ENCODE measurements at regions not wholly inside any gene's neighbourhood (a gene's known extent, or its start where the extent isn't known, plus 50 kb on each side); places are given as distances from the start of the nearest gene placed in this dataset.
"Not testable (repeated sequence)": the region's sequence is repeated elsewhere in the genome, so short reads cannot be mapped to it uniquely, and the experiment has no call there.

DNA sequence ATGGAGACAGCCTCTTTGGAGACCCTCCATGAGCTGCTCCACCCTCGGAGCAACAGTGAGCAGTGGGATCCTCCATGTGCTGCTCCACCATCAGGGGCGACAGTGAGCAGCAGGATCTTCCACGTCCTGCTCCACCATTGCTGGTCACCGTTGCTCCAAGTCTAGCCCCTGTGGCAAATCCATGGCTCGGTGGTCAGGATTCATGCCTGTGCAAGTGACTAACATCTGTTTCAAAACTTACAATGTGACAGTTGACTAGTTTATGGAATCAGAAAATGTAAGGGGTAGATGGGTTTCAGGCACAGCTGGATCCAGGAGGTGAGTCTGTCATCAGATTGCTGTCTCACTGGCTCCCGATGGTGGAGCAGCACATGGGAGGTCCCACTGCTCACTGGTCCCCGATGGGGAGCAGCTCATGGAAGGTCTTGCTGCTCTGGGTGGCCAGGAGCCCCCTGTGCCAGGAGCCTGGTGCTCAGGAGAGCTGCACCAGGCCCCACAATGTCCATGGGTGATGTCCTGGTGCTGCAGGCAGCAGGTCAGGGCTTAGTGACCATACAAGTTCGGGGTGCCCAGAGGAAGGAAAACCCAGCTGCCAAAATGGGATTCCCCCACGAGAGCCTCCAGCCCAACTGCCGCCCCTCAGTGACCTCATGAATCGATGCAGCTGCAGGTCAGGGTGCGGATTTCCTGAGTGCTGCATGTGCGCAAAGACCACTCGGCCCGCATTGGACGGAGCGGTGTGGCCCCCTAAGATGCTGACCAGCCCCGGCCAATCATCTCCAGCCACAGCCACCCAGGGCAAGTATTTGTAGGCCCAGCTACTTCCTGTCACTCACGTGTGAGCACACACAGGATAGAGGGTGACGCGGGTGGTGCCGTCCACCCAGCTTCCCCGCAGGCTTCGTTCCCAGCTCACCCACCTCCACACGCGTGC lies 116.5 kb upstream of the OTOS start:
- Mint-ChIP-seq H3K9me3 (peaks cover 1 to 10% (median 2%) of the 10 kb centered on the region in 3 donors), H3K4me1 (peaks cover 0 to 4% (median 0%) of the 10 kb centered on the region in 3 donors), H3K4me3 (no peak overlapping the region), H3K36me3 (no peaks in the 10 kb centered on the region), H3K27me3 (peaks cover 2% of the 10 kb centered on the region), H3K27ac (no peak overlapping the region)

DNA sequence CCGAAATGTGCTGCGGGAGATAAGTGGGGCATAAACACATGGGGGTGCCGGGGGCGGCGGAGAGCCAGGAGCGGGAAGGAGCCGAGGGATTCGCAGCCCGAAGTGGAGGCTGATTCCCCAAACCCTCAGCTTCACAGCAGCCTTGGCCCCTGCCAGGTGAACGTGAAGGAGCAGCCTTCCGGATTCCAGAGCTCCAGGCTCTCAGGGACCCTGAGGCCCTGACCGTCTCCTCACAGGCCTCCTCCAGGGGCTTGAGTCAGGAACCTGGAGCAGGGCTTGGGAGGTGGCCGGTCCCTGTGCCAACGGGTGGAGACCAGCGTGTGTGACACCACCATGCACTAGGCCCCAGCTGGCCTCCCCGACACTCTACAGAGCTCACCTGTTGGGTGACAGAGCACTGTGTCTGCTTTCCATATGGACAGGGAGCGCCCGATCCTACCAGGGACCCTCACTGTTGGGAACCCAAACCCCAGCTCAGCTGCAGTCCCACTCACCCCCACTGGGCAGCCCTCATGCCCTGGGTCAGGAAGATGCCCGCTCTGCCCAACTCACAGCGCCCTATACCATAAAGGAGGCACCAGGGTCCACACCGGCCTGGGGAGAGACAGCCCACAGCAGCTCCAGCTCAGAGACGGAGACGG lies 117.6 kb upstream of the OTOS start:
- Mint-ChIP-seq H3K27ac (peak overlapping the region in 1 of 3 donors; percentile 26), H3K36me3 (no peaks in the 10 kb centered on the region), H3K9me3 (peaks cover 2 to 17% (median 7%) of the 10 kb centered on the region in 3 donors), H3K27me3 (peaks cover 2% of the 10 kb centered on the region), H3K4me3 (no peak overlapping the region), H3K4me1 (peaks cover 0 to 4% (median 0%) of the 10 kb centered on the region in 3 donors)

DNA sequence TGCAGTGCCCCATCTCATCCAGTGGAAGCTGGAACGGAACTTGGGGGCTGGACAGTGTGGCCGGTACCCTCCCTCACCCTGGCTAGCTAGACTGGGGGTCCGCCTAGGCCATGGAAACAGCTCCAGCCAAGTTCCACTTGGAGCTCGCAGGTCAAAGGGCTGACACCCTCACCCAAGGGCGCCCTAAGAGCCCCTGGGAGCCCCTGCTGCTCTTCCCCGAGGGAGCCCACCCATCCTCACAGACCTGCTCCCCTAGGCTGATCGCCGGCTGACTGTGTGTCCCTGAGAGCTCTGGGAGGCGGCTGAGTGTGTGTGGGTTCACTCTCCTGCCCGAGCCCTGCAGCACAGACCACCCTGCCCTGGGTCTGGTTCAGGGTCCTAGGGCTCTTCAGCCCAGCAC lies 118.2 kb upstream of the OTOS start:
- peaks cover 0 to 4% (median 0%) of the 10 kb centered on the region in 3 donors for H3K4me1 Mint-ChIP-seq

DNA sequence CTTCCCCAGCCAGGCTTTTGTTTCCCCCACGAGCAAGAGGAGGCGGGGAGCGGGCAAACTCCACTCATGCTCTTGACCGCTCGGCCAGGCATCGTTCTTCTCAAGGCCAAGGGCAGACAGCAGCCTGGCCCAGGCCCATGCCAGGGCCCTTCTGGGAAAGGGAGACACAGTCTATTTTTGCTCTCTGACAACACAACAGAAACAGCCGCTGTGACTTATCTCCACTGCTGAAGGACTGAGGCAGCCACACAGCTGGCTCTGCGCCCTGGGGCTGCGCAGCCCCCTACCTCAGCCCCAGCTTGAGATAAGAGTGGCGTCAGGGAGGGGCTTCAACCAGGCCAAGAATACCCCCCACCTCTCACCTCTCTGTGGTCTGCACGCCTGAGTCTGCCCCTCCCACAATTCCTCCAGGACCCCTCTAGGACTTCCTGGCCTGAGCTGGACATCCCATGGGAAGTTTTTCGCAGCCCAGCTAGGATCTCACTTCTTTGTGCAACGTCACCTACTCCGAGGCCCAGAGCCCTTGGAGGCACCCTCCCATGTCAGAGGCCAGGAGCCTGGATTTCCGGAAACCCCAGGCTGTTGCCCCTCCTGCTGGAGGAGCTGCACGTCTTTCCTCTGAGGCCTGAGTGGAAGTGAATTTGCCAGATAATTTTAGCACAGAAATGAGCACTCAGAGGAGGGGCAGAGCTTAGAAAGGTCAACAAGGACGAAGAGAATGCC lies 118.9 kb upstream of the OTOS start:
- Mint-ChIP-seq H3K27ac (no peak overlapping the region), H3K4me1 (peaks cover 0 to 4% (median 0%) of the 10 kb centered on the region in 3 donors), H3K9me3 (peaks cover 5 to 30% (median 13%) of the 10 kb centered on the region in 3 donors), H3K4me3 (no peak overlapping the region), H3K36me3 (no peaks in the 10 kb centered on the region), H3K27me3 (peaks cover 2% of the 10 kb centered on the region)

More for the DNA sequence above, 118.2 kb upstream of the OTOS start:
- H3K4me3 Mint-ChIP-seq, result no peak overlapping the region
- H3K36me3 Mint-ChIP-seq, result no peaks in the 10 kb centered on the region
- H3K27ac Mint-ChIP-seq, result peak overlapping the region in 1 of 3 donors; percentile 26
- peaks cover 2% of the 10 kb centered on the region for H3K27me3 Mint-ChIP-seq
- H3K9me3 Mint-ChIP-seq, result peaks cover 3 to 23% (median 12%) of the 10 kb centered on the region in 3 donors

DNA sequence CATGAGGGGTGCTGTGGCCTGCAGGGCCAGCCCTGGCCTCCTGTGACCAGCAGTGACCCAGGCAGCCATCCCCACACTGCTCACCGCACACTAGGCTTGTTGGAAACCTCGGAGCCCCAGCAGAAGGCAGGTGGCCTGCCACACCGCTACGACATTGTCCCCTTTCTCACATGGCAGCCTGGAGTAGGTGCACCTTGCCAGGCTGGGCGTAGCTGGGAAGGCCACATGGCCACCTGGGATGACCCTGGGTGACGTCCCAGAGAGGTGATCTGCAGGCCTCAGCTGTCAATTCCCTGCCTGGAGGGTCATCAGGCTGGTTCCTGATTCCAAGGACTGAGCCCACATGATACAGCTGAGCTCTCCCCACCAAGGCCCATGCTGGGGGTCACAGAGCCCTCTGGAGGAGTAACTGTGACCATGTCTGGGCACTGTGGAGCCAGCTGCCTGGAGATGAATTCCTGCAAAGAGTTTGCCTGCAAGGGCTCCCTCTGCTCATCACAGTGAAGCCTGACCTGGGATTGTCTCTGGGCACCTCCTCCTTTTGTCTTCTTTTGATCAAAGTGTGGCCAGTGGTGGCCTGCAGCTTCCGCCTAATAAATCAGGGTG lies 119.6 kb upstream of the OTOS start:
- H3K27me3 Mint-ChIP-seq, result peaks cover 2% of the 10 kb centered on the region
- no peak overlapping the region for H3K27ac Mint-ChIP-seq
- peaks cover 2% of the 10 kb centered on the region for H3K36me3 Mint-ChIP-seq
- H3K9me3 Mint-ChIP-seq, result peaks cover 5 to 36% (median 15%) of the 10 kb centered on the region in 3 donors
- H3K4me1 Mint-ChIP-seq, result peaks cover 0 to 4% (median 0%) of the 10 kb centered on the region in 3 donors
- H3K4me3 Mint-ChIP-seq, result no peak overlapping the region

DNA sequence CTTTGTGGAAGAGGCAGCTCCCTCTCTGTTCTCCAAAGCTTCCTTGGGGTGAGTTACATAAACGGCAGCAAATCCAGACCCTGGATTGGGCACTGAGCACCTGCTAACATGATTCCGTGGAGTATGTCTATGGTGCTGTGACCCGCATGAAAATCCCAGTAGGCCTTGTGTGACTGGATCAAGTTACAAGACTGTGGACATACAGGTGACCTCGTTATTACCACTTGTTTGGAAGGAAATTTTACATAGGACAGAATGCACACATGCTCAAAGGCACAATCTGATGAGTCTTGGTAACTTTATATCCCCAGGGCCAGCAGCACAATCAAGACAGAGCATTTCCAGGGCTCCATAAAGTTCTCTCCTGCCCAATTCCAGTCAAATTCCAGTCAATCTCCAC lies 120.2 kb upstream of the OTOS start:
- H3K4me3 Mint-ChIP-seq, result peak overlapping the region in 1 of 4 donors; percentile 41
- H3K9me3 Mint-ChIP-seq, result peaks cover 5 to 41% (median 15%) of the 10 kb centered on the region in 3 donors
- no peak overlapping the region for H3K27ac Mint-ChIP-seq
- H3K27me3 Mint-ChIP-seq, result no peaks in the 10 kb centered on the region
- peaks cover 0 to 4% (median 0%) of the 10 kb centered on the region in 3 donors for H3K4me1 Mint-ChIP-seq
- H3K36me3 Mint-ChIP-seq, result peaks cover 2% of the 10 kb centered on the region

DNA sequence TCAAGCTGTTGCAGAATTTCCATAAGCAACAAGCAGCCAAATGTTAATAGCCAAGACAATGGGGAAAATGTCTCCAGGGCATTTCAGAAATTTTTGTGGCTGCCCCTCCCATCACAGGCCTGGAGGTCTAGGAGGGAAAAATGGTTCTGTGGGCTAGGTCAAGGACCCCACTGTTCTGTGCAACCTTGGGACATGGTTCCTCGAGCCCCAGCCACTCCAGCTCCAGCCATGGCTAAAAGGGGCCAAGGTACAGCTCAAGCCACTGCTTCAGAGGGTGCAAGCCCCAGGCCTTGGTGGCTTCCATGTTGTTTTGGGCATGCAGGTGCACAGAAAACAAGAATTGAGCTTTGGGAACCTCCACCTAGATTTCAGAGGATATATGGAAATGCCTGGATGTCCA lies 122.1 kb upstream of the OTOS start:
- H3K4me1 Mint-ChIP-seq, H3K27me3 Mint-ChIP-seq, H3K27ac Mint-ChIP-seq, H3K36me3 Mint-ChIP-seq, H3K4me3 Mint-ChIP-seq: not testable (repeated sequence)
- peaks cover 5 to 44% (median 15%) of the 10 kb centered on the region in 3 donors for H3K9me3 Mint-ChIP-seq

DNA sequence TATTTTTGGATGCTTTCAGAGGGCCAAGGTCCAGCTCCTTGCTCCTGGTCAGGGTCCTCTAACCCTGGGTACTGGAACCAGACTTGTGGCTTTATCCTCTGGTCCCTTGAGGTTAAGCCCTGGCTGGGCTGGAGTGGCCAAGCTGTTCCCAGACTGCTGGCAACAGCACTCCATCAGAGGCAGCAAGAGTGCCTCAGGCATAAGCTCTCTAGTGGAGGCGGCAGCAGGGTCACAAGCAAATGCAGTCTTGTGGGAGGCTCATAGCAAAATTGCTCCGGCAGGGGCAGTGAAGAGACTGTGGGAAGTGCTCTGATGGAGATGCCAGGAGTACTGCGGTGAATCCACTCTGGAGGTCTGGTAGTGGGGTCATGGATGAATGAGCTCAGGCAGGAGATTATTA lies 128.9 kb upstream of the OTOS start:
- no peaks in the 10 kb centered on the region for H3K4me1 Mint-ChIP-seq
- H3K36me3 Mint-ChIP-seq, result peaks cover 2% of the 10 kb centered on the region
- H3K4me3 Mint-ChIP-seq, result no peak overlapping the region
- H3K27me3 Mint-ChIP-seq, result peaks cover 10% of the 10 kb centered on the region
- peak overlapping the region in 1 of 3 donors; percentile 64 for H3K27ac Mint-ChIP-seq
- peaks cover 2 to 32% (median 4%) of the 10 kb centered on the region in 3 donors for H3K9me3 Mint-ChIP-seq

DNA sequence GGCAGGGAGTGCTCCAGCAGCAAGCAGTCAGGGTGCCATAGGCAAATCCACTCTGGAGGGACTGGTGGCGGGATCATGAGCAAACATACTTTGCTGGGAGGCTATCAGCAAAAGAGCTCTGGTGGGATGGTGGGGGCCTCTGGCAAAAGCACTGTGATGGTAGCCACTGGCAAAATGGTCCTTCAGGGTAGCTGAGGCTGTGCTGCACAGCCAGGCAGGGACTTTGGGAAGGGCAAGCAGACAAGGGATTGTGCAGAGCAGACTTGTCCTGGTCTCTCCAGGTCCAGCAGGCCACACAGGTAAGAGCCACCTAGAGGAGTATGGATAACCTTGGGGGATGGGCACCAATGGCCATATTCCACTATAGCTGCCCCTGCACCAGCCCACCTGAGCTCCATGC lies 129.4 kb upstream of the OTOS start:
- peaks cover 14% of the 10 kb centered on the region for H3K27me3 Mint-ChIP-seq
- H3K4me1 Mint-ChIP-seq, result no peaks in the 10 kb centered on the region
- peaks cover 2 to 27% (median 2%) of the 10 kb centered on the region in 3 donors for H3K9me3 Mint-ChIP-seq

DNA sequence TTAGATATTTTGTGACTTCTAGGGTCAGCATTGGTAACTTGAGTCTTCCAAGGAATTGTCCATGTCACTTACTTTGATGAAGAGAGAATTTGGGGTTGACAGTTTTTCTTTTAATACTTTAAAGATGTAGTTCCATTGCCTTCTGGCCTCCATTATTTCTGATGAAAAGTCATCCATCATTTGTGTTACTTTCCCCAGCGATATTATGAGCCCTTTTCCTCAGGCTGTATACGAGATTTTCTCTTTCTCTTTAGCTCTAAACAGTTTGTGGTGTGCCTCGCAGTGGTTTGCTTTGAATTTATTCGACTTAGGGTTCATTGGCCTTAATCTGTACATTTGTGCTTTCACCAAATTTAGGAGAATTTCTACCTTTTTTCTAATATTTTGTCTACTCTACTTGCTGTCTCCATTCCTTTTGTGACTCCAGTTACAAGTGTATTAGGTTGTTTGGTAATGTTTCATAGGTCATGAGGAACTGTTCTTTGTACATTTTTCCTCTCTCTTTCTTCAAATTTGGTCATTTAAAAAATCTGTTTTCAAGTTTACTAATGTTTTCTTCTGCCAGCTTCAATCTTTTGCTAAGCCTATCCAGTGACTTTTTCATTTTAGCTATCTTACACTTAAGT lies 131.4 kb upstream of the OTOS start:
- Mint-ChIP-seq H3K36me3 (no peaks in the 10 kb centered on the region), H3K4me3 (no peak overlapping the region), H3K9me3 (peaks cover 2 to 18% (median 2%) of the 10 kb centered on the region in 3 donors), H3K4me1 (no peaks in the 10 kb centered on the region), H3K27ac (no peak overlapping the region), H3K27me3 (peaks cover 23% of the 10 kb centered on the region)

More for the DNA sequence above, 129.4 kb upstream of the OTOS start:
- no peak overlapping the region for H3K4me3 Mint-ChIP-seq
- no peak overlapping the region for H3K27ac Mint-ChIP-seq
- H3K36me3 Mint-ChIP-seq, result no peaks in the 10 kb centered on the region

DNA sequence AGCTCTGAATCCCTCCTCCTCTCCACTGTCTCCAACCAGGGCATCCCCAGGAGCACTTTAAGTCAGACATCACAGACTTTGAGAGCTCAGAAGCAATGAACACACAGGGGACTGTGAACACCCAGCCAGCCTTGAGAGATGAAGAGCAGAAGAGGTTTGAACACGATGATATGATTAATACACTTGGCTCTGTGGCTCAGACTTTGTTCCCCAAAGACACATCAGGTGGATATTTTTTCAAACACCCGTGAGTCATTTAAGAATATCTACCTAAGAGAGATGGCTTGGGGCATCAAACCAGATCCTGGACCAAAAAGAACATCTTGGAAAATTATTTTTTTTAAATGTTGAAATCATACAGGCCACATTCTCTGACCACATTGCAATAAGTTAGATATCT lies 134.9 kb upstream of the OTOS start:
- Mint-ChIP-seq H3K4me1 (no peaks in the 10 kb centered on the region), H3K36me3 (no peaks in the 10 kb centered on the region), H3K4me3 (no peak overlapping the region), H3K9me3 (peaks cover 2 to 18% (median 2%) of the 10 kb centered on the region in 3 donors), H3K27ac (no peak overlapping the region), H3K27me3 (peaks cover 23% of the 10 kb centered on the region)

DNA sequence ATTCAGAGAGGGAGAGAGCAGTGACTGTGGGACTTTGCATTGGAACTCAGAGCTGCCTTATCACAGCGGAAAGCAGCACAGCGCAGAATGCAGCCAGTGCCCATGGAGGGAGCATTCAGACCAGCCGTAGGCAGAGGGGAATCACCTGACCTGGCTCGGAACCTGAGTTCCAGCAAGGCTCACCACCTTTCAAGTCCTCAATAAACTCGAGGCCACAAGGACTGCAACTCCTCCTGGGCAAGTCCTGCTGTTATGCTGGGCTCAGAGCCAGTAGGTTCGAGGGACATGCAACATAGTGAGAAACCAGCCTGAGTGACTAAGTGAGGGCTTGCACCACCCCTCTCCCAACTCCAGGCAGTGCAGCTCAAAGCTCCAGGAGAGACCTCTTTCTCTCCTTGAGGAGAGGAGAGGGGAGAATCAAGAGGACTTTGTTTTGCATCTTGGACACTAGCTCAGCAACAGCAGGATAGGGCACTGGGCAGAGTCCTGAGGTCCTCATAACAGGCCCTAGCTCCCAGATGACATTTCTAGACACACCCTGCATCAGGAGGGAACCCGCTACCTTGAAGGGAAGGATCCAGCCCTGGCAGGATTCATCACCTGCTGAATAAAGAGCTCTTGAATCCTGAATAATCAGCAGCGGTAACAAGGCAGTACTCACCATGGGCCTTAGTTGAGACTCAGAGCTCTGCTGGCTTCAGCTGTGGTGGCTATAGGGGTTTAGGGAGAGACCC lies 136.8 kb upstream of the OTOS start:
- H3K27me3 Mint-ChIP-seq, result peaks cover 22% of the 10 kb centered on the region
- H3K36me3 Mint-ChIP-seq, result peaks cover 1% of the 10 kb centered on the region
- H3K9me3 Mint-ChIP-seq, result peaks cover 0 to 12% (median 2%) of the 10 kb centered on the region in 3 donors
- no peak overlapping the region for H3K4me3 Mint-ChIP-seq
- no peaks in the 10 kb centered on the region for H3K4me1 Mint-ChIP-seq
- H3K27ac Mint-ChIP-seq, result peak overlapping the region in 1 of 3 donors; percentile 37

DNA sequence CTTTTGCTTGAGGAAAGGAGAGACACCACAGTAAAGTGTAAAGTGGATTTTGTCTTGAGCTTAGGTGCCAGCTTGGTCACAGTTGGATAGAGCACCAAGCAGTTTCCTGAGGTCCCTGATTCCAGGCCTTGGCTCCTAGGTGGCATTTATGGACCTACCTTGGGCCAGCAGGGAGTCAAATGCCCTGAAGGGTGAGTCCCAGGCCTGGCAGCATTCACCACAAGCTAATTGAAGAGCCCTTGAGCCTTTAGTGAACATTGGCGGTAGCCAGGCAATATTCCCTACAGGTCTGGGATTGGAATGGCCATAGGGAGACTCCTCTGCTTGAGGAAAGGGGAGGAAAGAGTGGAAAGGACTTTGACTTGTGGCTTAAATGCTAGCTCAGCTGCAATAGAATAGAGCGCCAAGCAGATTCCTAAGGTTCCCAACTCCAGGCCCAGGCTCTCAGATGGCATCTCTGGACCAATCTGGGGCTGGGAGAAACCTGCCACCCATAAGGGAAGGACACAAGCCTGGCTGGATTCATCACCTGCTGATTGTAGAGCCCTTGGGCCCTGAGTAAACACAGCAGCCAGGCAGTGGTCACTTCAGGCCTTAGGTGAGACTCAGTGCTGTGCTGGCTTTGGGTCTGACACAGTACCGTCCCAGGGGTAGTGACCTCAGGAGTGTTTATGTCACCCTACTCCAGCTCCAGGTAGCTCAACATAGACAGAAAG lies 137.5 kb upstream of the OTOS start:
- H3K9me3 Mint-ChIP-seq, result peaks cover under 1 to 9% (median 2%) of the 10 kb centered on the region in 3 donors
- peaks cover 22% of the 10 kb centered on the region for H3K27me3 Mint-ChIP-seq
- no peak overlapping the region for H3K4me3 Mint-ChIP-seq
- peaks cover 1% of the 10 kb centered on the region for H3K36me3 Mint-ChIP-seq
- no peak overlapping the region for H3K27ac Mint-ChIP-seq
- H3K4me1 Mint-ChIP-seq, result no peaks in the 10 kb centered on the region
